Esophagus muscularis mucosa (tissue), 3 donors: ENCODE measurements at regions not wholly inside any gene's neighbourhood (a gene's known extent, or its start where the extent isn't known, plus 50 kb on each side); places are given as distances from the start of the nearest gene placed in this dataset.

Source experiments
- CTCF ChIP-seq, 3 experiments: fragments of 200-600 bp in 2 of 3; fragments of 450-650 bp in 1 of 3; sonication (generic) in 2 of 3; IDR thresholded peaks; one replicate each; pipeline ENCODE4 v1.5.1; 2017 to 2019; ENCODE audit warnings: antibody characterized with exemption in 3 of 3, mild to moderate bottlenecking in 2 of 3, moderate library complexity in 1 of 3
- POLR2A ChIP-seq: fragments of 450-650 bp; IDR thresholded peaks from one replicate; pipeline ENCODE4 v1.6.1; 2017; ENCODE audit warnings: antibody characterized with exemption, moderate library complexity, mild to moderate bottlenecking, low read depth
- POLR2AphosphoS5 ChIP-seq, 2 donors: sonication (generic); formaldehyde crosslinking; IDR thresholded peaks; one replicate each; pipeline ENCODE4 v1.6.1; 2017; ENCODE audit warnings: antibody characterized with exemption in 2 of 2

- no peak for TF ChIP-seq POLR2AphosphoS5 (IDR thresholded peaks at IDR 0.05)
- no peak for TF ChIP-seq CTCF (IDR thresholded peaks at IDR 0.05)
- no peak for TF ChIP-seq POLR2A
Observed at GRCh38 chr18:7437870-7438269, 129.2 kb upstream of the PTPRM start.
